NCI-H82 treated with DMSO at 0.1 percent for 48 hours (cell line): ENCODE measurements at regions not wholly inside any gene's neighbourhood (a gene's known extent, or its start where the extent isn't known, plus 50 kb on each side); places are given as distances from the start of the nearest gene placed in this dataset.
"Not testable (repeated sequence)": the region's sequence is repeated elsewhere in the genome, so short reads cannot be mapped to it uniquely, and the experiment has no call there.

Experiments
- DNase-seq: peaks from one replicate; lab custom pipeline; 2025; ENCODE audit not compliant: unreplicated experiment; lab: John Stamatoyannopoulos, UW

- DNase-seq = no peak
Measured at GRCh38 chr12:31215518-31216232, 110.3 kb downstream of the SINHCAF start.

GRCh38 chr12:31216479-31216878, 109.5 kb downstream of the SINHCAF start:
- no peak for DNase-seq

- no peak for DNase-seq
Measured at GRCh38 chr12:31217356-31218130, 108.4 kb downstream of the SINHCAF start.

GRCh38 chr12:31218203-31219025, 107.5 kb downstream of the SINHCAF start:
- DNase-seq = no peak

- DNase-seq = no peak
Measured at GRCh38 chr12:31219521-31219920, 106.4 kb downstream of the SINHCAF start.

GRCh38 chr12:31220061-31220460, 105.9 kb downstream of the SINHCAF start:
- no peak for DNase-seq

GRCh38 chr12:31220633-31221550, 105.1 kb downstream of the SINHCAF start:
- no peak for DNase-seq

- DNase-seq = no peak
Measured at GRCh38 chr12:31221551-31221945, 104.4 kb downstream of the SINHCAF start.

- no peak for DNase-seq
Measured at GRCh38 chr12:31222620-31223222, 103.2 kb downstream of the SINHCAF start.

- DNase-seq = not testable (repeated sequence)
Measured at GRCh38 chr12:31223640-31224039, 102.3 kb downstream of the SINHCAF start.

- DNase-seq = no peak
Measured at GRCh38 chr12:31224768-31225448, 101.0 kb downstream of the SINHCAF start.

- no peak for DNase-seq
Measured at GRCh38 chr12:31225656-31226535, 100.1 kb downstream of the SINHCAF start.

GRCh38 chr12:31226639-31227038, 99.3 kb downstream of the SINHCAF start:
- DNase-seq = no peak

- DNase-seq = peak; percentile 32
Measured at GRCh38 chr12:31227401-31227981, 98.5 kb downstream of the SINHCAF start.

- DNase-seq = no peak
Measured at GRCh38 chr12:31228811-31229792, 96.8 kb downstream of the SINHCAF start.

- DNase-seq = no peak
Measured at GRCh38 chr12:31230004-31230403, 95.9 kb downstream of the SINHCAF start.
